Stomach (tissue), 4 donors: ENCODE measurements at regions not wholly inside any gene's neighbourhood (a gene's known extent, or its start where the extent isn't known, plus 50 kb on each side); places are given as distances from the start of the nearest gene placed in this dataset.

Experiments
- POLR2AphosphoS5 ChIP-seq, 3 donors: sonication (generic); formaldehyde crosslinking; IDR thresholded peaks; one replicate each; pipeline ENCODE4 v1.6.1; 2016; ENCODE audit warnings: antibody characterized with exemption in 3 of 3
- TF ChIP-seq, protein P1 (sequence below), 7 experiments: fragments of 450-650 bp in 4 of 7; fragments of 200-600 bp in 3 of 7; sonication (generic) in 3 of 7; IDR thresholded peaks; one replicate each; pipeline ENCODE4 v1.5.1; 2016 to 2019; ENCODE audit warnings: antibody characterized with exemption in 7 of 7, control low read depth in 2 of 7, mild to moderate bottlenecking in 1 of 7

DNA sequence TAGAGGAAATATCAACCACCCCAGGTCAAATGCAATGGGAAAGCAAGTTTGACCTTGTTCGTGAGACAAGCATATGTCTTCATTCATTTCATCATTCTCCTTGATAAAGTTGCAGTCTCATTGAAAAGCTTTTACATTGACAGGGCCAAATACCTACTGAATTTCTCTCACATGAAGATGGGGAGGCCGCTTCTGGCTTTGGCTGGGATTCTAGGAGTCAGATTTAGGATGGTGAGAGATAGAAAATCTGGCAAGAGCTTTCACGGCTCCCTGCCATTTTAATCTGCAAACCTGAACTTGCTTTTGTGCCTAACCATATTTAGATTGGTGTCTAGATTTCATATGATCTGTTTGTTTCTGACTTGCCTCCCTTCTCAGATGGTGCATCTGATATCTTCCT, 88.0 kb downstream of the TMEM100 start:
- no peak for TF ChIP-seq POLR2AphosphoS5 (IDR thresholded peaks at IDR 0.05)
- TF ChIP-seq, protein P1, sequence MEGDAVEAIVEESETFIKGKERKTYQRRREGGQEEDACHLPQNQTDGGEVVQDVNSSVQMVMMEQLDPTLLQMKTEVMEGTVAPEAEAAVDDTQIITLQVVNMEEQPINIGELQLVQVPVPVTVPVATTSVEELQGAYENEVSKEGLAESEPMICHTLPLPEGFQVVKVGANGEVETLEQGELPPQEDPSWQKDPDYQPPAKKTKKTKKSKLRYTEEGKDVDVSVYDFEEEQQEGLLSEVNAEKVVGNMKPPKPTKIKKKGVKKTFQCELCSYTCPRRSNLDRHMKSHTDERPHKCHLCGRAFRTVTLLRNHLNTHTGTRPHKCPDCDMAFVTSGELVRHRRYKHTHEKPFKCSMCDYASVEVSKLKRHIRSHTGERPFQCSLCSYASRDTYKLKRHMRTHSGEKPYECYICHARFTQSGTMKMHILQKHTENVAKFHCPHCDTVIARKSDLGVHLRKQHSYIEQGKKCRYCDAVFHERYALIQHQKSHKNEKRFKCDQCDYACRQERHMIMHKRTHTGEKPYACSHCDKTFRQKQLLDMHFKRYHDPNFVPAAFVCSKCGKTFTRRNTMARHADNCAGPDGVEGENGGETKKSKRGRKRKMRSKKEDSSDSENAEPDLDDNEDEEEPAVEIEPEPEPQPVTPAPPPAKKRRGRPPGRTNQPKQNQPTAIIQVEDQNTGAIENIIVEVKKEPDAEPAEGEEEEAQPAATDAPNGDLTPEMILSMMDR (IDR thresholded peaks at IDR 0.05), result no peak
